ENCODE measurements at regions not wholly inside any gene's neighbourhood (a gene's known extent, or its start where the extent isn't known, plus 50 kb on each side); places are given as distances from the start of the nearest gene placed in this dataset.

DNA sequence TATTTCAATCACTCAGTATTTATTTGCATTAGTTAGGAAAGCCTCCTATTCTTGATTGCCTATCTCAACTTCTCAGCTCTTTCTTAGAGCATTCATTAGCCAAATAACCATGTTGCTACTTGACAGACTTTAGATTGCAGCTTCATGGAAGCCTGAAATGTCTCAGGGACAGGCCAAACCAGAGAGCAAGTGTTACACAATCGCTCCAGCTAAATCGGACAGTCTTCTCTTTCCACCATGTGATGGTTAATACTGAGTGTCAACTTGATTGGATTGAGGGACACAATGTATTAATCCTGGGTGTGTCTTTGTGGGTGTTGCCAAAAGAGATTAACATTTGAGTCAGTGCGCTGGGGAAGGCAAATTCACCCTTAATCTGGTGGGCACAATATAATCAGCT, 106.5 kb upstream of the DRD2 start:
- Histone ChIP-seq H3K9me3 (ENCODE audit: severe bottlenecking) (peaks cover 2% of the 10 kb centered on the region), H3K36me3 (no peaks in the 10 kb centered on the region), H3K27me3 (ENCODE audit: insufficient read depth, low read depth, severe bottlenecking) (no peaks in the 10 kb centered on the region), H3K27ac (no peak overlapping the region), H3K4me3 (ENCODE audit: low read depth, low read length) (no peak overlapping the region)
- TF ChIP-seq, protein P1, sequence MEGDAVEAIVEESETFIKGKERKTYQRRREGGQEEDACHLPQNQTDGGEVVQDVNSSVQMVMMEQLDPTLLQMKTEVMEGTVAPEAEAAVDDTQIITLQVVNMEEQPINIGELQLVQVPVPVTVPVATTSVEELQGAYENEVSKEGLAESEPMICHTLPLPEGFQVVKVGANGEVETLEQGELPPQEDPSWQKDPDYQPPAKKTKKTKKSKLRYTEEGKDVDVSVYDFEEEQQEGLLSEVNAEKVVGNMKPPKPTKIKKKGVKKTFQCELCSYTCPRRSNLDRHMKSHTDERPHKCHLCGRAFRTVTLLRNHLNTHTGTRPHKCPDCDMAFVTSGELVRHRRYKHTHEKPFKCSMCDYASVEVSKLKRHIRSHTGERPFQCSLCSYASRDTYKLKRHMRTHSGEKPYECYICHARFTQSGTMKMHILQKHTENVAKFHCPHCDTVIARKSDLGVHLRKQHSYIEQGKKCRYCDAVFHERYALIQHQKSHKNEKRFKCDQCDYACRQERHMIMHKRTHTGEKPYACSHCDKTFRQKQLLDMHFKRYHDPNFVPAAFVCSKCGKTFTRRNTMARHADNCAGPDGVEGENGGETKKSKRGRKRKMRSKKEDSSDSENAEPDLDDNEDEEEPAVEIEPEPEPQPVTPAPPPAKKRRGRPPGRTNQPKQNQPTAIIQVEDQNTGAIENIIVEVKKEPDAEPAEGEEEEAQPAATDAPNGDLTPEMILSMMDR (IDR thresholded peaks at IDR 0.05; ENCODE audit: low read depth, low read length) = no peak
- peak; percentile 42 for DNase-seq

DNA sequence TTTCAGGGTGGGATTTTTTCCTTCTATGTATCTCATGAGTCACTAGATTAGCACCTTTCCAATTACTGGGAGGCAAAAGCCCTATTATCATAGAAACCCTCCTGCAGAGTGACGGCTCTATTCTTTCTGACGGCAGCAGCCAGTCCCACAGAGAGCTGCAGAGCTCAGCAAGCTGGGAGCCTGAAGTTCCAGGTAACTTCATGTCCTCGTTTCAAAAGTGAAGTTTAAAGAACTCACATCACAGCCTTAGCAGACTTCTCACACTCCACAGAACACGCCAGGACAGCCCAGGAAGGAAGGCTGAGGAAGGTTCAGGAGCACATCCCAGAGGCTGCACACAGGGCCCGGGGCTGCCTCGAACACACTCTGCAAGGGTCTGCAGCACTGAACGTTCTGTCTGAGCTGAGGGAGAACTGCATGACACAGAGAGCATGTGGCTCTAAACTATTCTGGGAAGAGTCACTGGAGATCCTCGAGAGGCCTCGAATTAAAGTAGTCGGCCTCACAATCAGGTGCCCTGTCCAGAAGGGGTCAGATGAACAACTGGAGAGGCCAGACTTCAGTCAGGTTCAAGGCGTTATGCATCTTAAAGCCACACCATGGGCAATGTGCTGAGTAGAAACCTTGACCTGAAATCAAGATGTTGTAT, 104.2 kb upstream of the DRD2 start:
- Histone ChIP-seq H3K27ac (no peak overlapping the region), H3K4me3 (ENCODE audit: low read depth, low read length) (no peak overlapping the region), H3K9me3 (ENCODE audit: severe bottlenecking) (peaks cover 2% of the 10 kb centered on the region), H3K36me3 (no peaks in the 10 kb centered on the region), H3K27me3 (ENCODE audit: insufficient read depth, low read depth, severe bottlenecking) (no peaks in the 10 kb centered on the region)
- no peak for DNase-seq
- TF ChIP-seq, protein P1 (IDR thresholded peaks at IDR 0.05; ENCODE audit: low read depth, low read length) = no peak

DNA sequence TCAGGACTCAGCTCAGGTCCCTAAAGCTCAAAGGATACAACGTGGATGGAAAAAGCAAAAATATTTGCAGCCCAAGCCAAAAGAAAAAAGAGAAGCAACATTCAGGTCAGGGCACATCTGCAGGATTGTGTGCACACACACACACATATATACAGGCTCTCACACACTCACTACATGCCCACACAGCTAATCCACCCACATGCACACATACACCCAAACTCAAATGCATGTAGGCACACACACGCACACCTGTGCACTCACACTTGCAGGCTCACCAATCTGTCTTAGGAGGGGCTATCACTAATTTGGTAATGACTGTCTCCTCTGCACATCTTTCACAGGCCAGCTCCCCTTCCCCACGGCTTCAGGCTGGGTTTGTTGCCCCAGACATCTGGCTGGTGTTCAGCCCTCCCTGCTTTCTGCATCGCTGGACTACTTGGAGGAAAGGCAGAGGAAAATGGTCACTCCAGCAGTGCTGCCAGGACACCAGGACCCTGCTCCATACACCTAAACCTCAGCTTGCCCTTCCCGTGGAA, 103.6 kb upstream of the DRD2 start:
- no peak for DNase-seq
- Histone ChIP-seq H3K9me3 (ENCODE audit: severe bottlenecking) (peaks cover 2% of the 10 kb centered on the region), H3K27me3 (ENCODE audit: insufficient read depth, low read depth, severe bottlenecking) (no peaks in the 10 kb centered on the region), H3K4me3 (ENCODE audit: low read depth, low read length) (no peak overlapping the region), H3K27ac (no peak overlapping the region), H3K36me3 (no peaks in the 10 kb centered on the region)
- TF ChIP-seq, protein P1 (IDR thresholded peaks at IDR 0.05; ENCODE audit: low read depth, low read length) = no peak

DNA sequence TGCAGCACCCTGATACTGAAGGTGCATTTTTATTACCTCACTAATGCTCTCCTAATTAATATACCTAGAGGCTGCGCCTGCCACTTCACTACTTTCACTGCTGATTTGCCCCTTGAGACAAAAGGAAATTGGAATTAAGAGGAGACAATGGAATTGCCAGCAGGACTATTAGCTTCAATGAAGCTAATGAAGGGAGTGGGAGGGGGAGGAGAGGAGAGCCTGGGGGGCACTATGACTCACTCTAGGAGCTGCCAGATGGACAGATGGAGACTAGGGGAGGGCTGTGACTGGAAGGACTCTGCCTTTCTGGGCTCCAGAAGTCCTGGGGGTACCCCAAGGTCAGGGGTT, 102.8 kb upstream of the DRD2 start:
- Histone ChIP-seq H3K36me3 (no peaks in the 10 kb centered on the region), H3K9me3 (ENCODE audit: severe bottlenecking) (no peaks in the 10 kb centered on the region), H3K27me3 (ENCODE audit: insufficient read depth, low read depth, severe bottlenecking) (no peaks in the 10 kb centered on the region), H3K27ac (no peak overlapping the region), H3K4me3 (ENCODE audit: low read depth, low read length) (no peak overlapping the region)
- TF ChIP-seq, protein P1 (IDR thresholded peaks at IDR 0.05; ENCODE audit: low read depth, low read length) = no peak
- peak; percentile 39 for DNase-seq

DNA sequence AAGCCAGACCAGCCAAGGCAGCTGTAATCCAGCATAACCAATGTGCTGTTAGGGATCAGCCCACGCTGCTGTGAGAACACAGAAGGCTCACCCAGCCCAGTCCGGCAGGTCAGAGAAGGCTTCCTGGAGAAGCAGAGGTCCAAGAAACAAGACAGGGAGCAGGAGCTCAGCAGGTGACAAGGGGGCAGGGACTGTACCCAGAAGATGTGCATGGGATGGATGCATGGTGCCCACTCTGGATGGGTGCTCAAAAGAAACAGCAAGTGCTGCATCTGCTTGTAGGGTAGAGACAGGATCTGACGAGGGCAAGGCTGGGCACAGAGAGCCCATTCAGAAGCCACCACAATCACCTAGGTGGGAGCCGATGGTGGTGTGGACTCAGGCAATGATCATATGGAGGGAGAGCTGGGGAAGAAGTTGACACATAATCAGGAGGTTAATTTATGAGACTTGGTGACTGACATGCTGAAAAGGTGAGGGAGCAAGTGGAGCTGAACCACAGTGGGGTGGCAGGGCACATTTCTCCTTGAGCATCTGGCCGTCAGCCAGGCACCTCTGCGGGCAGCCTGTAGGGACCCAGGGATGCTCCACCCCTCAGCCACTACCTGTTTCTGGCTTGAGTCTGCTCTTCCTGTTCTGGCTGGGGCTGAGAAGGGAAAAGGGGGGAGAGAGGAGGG, 102.3 kb upstream of the DRD2 start:
- no peak overlapping the region for H3K4me3 ChIP-seq (ENCODE audit: low read depth, low read length)
- no peaks in the 10 kb centered on the region for H3K36me3 ChIP-seq
- DNase-seq = peak; percentile 23
- TF ChIP-seq, protein P1 (IDR thresholded peaks at IDR 0.05; ENCODE audit: low read depth, low read length) = no peak
- no peaks in the 10 kb centered on the region for H3K9me3 ChIP-seq (ENCODE audit: severe bottlenecking)
- no peak overlapping the region for H3K27ac ChIP-seq
- no peaks in the 10 kb centered on the region for H3K27me3 ChIP-seq (ENCODE audit: insufficient read depth, low read depth, severe bottlenecking)
